ENCODE measurements at regions not wholly inside any gene's neighbourhood (a gene's known extent, or its start where the extent isn't known, plus 50 kb on each side); places are given as distances from the start of the nearest gene placed in this dataset.
"Not testable (repeated sequence)": the region's sequence is repeated elsewhere in the genome, so short reads cannot be mapped to it uniquely, and the experiment has no call there.

DNA sequence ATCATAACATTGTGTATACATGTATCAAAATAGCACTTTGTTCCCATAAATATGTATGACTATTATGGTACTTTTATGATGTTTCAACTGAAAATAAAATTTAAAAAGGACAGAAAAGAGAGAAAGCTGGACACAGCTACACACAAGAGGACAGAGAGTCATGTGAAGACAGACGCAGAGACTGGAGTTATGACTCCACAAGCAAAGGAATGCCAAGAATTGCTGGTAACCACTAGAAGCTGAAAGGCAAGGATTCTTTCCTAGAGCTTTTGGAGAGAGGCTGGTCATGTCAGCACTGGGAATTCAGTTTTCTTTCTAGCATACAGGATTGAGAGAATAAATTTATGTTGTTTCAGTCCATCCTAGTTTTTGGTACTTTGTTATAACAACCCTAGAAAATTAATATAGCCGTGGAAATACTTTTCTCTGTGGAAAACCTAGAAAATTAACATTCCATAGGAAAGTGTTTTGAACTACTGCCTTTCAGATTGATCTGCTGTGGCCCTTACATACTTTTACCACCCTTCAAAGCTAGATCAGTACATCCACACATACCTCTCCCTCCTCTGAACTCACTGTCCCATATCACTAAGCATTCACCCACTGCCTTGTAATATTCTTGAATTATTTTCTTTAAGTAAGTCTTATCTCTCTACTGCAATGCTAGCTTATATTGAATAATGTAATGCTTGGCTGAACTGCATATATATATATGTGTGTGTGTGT is 575.3 kb downstream of the IPMK start:
- DNase-seq (ENCODE audit: low read depth): peak; percentile 90

DNA sequence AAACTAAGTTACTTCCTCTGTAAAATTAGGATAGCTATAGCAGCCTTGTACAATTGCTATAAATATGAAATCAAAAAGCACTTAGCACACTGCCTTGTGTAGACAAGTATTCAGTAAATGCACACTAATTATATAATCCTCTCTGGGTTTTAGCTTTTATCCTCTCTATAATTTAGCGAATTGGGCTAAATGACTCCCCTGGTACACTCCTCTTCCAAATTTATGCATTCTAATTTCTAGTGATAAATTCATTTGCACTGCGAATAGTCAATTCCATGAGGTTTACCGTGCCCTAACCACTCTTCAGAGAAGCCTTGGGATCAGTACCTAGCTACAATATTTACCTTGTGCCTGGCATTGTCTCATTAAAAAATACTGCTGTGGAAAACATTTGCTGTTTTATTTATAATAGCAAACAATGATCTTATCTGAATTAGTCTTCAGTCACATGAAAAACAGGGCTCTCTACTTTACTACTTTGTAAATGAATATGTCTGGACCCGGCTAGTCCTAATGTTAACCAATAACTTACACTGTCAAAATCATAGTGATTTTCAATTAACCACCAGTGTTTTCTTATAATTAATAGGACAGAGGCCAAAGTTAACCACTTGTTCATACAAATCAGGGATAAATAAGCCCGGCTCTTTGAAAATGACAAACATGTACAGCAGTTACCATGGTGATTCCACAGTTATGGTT is 577.9 kb downstream of the IPMK start:
- no peak for DNase-seq (ENCODE audit: low read depth)

DNA sequence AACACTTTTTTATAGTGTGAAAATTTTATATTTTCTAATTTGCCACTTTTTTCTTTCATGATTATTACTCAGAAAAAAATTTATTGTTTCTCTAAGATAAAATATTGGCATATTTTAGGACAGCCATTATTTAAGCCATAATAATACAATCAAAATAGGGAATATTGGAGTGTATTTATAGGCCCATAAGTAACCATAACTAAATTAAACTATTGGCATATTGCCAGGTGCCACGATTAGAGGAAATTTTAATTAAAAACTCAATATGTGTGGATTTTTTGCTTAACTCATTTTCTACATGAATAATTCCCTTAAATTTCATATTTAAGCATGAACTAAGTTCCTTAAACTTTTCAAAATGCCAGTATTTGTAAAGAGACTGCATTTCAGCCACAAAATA is 587.8 kb downstream of the IPMK start:
- DNase-seq (ENCODE audit: low read depth): no peak

DNA sequence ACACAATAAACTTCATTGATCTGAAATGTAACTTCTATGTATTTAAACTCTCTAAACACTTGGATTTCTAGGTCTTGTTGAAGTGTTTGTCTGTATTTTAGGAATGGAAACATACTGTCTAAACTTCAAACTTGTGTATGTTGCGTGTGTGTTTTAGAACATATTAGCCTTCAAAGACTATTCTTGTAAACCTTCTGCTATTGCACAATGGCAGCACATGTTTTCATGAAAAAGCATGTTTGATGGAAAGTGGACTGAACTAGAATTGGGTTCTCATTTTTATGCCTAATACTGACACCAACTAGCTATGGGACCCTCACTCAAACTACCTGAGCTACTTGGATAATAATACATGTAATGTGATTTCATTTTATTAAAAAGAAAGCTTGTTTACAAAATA is 592.6 kb downstream of the IPMK start:
- no peak for DNase-seq (ENCODE audit: low read depth)

DNA sequence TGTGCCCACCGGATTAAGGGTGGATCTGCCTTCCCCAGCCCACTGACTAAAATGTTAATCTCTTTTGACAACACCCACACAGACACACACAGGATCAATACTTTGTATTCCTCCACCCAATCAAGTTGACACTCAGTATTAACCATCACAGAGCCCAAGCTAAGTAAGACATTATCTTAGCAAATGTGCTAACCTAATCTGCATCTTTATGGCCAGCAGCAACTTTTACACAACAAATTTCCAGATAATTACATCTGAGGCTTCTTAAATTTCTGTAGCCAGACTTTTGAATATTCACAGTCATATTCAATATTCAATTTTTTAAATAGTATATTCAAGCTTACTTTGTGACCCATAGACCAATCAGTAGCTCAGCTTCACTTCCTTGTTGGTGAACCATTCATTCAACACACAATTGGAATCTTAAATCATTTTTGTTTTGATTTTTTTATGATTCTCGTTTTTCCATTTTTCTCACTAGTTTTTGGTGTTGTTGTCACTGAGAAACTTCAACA is 594.2 kb downstream of the IPMK start:
- DNase-seq (ENCODE audit: low read depth): no peak

DNA sequence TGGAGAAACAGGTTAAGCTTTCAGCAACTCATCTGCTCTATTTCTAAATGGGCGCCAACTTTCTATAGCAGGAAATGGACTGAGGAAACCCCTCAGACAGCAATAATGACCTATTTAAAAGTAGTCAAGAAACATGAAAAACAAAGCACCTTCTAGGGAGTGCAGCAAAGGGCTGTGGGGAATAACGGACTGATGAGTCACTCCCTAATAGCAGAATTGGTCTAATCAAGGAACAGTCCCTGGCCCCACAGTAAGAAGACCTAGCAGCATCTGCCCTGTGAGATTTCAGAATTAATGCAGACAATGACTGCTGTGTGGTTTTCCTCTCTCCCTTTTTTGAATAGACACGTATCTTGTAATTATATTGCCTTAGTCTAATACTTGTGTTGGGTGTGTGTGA is 602.9 kb downstream of the IPMK start:
- peak; percentile 3 for DNase-seq (ENCODE audit: low read depth)

DNA sequence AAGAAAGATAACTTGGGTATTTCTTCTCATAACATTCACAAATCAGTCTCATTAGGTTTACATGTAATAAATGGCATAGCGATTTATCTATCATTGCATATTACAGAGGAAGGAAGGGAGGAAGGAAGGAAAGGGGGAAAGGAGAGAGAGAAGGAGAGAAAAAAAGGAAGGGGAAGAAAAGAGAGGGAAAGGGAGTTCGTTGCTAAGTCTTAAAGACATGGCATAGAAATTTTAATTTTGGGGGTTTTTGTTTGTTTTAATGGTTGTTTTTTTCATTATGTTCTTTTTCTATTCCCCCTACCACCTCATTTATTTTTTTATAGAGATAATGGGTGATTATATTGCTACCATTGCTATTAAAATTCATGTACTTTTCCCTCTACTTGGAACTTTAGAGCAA is 604.3 kb downstream of the IPMK start:
- no peak for DNase-seq (ENCODE audit: low read depth)

DNA sequence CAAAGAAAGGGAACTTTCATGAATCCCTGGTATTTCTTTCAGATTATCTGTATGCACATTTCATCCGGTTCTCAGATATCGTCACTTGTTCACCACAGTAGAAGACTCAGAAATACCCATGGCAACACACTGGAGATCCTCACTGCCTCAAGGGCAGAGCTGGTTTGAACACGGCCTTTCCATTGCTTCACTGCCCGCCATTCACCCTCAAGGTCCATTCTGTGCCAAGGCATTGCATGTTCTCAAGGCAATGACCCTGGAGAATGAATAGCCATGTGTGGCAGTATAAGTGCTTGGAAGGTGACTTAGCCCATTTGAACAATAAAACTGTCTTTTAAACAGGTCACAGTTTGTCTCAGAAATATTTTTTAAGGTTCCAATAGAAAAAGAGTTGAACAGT is 606.5 kb downstream of the IPMK start:
- no peak for DNase-seq (ENCODE audit: low read depth)

DNA sequence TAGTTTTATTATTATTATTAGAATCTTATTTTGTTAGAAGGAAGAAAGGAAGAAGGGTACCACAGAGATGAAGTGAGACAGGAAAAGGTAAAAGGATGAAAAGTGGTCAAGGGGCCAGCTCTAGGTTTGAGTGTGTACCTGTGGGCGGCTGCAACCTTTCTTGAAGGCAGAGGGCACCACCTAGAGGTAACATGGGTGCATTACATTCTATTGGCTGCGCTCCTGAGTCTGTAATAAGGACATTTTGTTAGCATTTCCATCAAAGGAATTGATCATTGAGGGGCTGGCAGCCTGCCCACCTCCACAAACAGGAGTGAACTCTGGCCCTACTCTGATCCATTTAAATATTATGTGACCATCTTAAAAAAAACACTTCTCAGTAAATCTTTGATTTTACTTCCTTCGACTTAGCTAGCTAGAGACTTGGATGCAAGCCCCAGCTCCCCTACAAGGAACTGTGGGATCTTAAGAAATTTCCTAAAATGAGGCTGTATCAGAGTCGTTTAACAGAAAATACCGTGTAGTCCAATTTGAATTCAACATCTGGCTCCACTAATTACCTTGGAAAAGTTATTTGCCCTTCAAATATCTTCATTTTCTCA is 610.4 kb downstream of the IPMK start:
- peak; percentile 42 for DNase-seq (ENCODE audit: low read depth)

DNA sequence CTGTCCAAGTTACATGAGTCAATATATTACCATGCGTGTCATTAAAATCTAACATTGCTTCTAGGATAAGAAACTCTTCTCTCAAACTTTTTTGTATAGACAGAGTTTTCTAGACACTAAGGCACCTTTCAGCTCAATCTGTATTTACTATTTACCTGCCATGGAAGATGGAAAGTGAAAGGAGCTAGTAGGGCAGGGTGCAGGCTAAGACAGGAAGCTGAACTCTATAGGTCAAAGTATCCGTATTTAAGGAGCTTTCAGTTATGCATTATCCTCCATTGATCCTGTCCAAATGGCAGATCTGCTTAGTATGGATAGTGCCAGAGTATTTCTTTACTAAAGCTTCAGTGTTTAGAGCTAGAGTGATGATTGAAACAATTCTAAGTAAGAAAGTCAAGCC is 612.8 kb downstream of the IPMK start:
- no peak for DNase-seq (ENCODE audit: low read depth)

DNA sequence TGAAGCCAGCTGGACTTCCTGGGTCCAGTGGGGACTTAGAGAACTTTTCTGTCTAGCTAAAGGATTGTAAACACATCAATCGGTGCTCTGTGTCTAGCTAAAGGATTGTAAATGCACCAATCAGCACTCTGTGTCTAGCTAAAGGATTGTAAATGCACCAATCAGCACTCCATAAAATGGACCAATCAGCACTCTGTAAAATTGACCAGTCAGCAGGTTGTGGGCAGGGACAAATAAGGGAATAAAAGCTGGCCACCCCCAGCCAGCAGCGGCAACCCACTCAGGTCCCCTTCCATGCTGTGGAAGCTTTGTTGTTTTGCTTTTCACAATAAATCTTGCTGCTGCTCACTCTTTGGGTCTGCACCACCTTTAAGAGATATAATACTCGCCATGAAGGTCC is 622.6 kb downstream of the IPMK start:
- DNase-seq (ENCODE audit: low read depth): not testable (repeated sequence)

DNA sequence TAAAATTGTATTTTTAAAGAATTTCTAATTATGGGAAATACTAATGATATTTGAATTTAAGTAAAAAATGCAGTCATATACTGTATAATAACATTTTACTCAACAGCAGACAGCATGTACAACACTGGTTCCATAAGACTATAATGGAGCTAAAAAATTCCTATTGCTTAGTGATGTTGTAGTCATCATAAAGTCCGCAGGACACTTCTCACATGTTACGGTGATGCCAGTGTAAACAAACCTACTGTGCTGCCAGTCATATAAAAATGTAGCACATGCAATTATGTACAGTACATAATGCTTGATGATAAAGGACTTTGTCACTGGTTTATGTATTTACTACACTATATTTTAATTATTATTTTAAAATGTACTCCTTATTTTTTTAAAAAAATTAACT is 629.3 kb downstream of the IPMK start:
- DNase-seq (ENCODE audit: low read depth): no peak

DNA sequence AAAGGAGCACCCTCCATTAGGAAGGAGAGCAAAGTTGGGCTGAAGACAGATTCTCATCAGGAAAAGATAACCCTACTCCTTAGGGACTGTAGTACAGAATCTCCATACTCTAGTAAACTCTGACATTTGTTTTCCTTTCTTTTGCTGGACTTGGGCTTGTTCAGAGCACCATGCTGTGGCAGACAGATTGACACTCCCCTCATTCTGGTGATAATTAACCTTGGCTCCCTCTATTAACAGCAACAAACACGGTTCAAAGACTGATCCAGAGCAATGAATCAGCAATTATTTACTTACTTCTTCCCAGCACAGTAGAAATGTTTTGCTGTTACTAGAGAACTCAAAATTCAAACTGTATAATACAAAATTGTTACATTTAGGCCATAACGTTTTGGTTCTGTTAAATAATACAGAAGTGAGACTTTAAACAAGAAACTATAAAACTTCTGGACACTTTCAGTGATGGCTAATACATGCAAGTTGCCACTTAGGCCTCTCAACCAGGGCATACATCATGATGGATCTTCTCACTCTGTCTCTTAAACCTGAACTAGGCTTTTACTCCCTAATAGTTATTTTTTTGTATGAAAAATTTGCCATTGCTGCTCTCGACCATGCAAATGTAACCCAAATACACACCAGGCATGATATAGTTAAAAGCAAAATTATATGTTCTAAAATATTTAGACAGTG is 639.0 kb downstream of the IPMK start:
- DNase-seq (ENCODE audit: low read depth): no peak

DNA sequence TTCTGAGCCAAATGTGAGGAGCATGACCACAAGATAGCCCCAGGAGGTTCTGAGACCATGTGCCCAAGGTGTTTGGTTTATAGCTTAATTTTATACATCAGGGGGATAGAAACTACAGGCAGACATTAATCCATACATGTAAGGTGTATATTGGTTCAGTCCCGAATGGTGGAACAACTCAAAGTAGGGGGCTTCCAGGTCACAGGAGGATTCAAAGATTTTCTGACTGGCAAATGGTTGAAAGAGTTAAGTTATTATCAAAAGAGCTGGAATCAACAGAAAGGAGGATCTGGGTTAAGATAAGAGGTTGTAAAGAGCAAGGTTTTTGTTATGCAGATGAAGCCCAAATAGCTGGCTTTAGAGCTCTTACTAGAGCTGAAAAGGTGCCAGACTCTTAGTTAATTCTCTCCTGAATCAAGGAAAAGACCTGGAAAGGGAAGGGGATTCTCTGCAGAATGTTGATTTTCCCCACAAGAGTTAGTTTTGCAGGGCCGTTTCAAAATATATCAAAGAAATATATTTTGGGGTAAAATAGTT is 640.0 kb downstream of the IPMK start:
- no peak for DNase-seq (ENCODE audit: low read depth)

DNA sequence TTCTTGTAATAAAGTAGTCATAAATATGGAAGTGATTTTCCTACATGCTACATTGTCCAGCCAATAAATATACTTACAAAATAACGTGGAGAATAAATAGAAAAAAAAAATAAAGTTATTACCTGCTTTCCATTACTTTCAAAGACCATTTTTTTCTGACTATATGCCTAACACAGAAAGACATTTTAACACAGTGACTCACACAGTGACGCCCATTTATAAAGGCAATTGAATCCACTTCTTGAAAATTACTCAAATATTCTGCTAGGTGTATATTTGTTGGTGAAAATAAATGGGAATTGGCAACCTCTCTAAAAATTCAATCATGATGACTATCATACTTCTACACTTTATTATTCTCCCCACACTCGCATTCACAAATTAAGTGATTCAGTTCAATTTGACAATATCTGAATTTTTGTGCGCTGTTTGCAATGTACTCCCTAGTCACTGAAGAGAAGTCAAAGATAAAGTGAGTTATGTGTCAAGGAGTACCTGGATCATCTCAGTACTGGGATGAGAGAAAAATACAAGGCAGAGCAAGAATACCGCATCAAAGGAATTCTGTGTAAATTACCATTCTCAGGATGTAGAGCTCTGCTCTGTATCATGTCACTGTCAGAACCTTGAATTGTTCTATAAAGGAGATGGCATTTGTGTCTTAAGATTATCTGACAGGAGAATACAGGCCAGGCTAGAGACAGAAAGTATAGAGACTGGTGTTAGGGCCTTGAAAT is 642.7 kb downstream of the IPMK start:
- peak; percentile 1 for DNase-seq (ENCODE audit: low read depth)

DNA sequence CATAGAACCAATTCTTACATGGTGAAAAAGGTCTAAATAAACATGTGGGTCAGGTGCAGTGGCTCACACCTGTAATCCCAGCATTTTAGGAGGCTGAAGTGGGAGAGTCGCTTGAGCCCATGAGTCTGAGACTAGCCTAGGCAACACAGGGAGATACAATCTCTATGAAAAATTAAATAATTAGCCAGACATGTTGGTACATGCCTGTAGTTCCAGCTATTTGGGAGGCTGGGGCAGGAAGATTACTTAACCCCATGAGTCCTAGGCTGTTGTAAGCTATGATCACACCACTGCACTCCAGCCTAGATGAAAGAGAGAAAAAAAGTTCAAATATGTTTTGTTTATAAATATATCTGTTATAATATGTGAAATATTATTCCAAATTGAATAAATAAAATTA is 643.6 kb downstream of the IPMK start:
- peak; percentile 2 for DNase-seq (ENCODE audit: low read depth)

DNA sequence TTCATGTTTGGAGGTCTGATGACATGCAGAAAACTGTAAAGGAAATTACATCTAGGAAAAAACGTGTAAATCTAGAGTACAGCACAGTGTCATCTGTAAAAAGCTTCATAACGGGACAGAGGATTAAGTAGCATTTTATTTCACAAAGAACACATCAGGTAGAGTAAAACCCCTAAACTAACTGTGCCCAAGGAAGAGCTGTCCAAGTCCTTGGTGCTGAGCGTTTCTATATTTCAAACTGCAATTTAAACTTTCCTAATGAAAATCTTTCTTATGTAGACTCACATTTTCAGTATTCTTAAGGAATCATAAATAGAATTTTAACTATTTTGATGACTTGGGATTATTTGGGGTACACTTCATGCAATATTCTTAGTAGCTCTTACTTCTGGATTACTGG is 646.2 kb downstream of the IPMK start:
- no peak for DNase-seq (ENCODE audit: low read depth)

DNA sequence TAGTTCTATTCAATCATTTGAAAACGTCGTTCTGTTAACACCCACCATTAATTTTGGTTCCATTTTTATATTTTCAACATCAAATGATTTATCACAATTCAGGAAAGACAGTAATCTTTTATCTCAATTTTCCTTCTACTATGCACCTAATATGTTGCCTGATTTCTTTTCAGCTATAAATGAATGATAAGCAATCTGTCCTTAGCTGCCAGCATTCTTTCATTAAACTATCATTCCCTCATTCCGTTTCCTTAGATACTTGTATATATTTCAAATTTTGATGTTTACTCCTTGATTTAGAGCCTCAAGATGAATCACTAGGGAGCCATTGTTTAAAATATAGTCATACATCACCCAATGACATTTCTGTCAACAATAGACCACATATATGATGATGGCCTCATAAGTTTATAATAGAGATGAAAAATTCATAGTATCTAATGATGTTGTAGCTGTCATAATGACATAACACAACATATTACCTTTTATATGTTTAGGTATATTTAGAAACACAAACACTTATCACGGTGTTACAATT is 661.7 kb downstream of the IPMK start:
- no peak for DNase-seq (ENCODE audit: low read depth)

DNA sequence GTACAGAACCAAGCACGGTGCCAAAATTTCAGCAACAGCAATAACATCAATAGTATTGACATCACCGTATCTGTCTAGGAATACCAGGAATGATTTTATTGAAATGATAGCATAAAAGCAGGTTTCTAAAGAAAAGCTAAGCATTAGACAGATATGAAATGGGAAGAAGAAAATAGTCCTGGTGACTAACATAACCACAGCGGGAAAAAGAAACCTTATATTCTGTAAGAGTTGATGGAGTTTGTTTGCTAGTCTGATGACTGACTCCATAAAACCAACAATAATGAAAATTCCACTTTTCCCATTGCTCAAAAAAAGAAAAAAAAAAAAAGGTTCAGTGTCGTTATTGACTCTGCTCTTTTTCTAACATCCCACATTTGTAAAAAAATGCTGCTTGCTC is 668.3 kb downstream of the IPMK start:
- DNase-seq (ENCODE audit: low read depth): no peak

DNA sequence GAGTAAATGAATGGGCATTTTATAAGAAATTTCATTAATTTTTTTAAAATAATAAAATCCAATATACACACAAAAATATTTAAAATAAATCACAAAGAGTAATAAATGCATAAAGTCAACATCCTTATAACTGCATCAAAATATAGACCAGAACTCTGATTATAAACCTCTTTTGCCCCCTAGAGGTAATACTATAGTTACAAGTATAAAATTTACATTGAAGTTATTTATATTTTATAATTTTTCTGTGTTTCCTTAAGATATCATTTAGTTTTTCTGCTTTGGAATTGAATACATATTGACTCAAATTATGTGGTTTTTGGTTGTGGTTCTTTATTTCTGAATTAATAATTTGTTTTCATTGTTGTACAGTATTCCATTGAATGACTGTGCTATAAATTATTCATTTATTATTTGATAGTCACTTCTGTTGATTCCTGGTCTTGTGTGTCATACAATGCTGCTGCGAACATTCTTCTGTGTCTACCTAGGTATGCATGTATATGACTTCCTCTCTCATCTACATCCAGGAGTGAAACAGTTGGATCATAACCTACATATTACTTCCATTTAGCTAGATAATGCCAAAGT is 673.6 kb downstream of the IPMK start:
- DNase-seq (ENCODE audit: low read depth): no peak

DNA sequence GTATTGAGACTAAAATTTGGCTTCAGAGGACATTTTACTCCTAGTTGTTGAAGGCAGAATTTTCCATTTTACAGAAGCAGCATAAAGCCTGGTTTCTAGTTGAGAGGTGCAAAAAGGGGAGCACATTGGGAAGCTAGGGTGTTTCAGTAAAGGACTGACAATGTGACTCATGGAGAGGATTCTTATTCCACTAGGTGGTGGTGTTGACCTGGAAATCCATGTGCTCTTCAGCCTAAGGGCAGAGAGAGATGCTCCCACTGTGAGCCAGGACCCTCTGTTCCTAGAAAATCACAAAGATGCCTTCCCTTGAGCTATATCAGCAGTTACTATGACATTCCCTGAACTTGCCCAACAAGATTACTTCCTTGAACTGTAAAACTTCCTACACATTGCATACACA is 687.8 kb downstream of the IPMK start:
- peak; percentile 15 for DNase-seq (ENCODE audit: low read depth)
